LNCaP clone FGC (cell line): ENCODE measurements at regions not wholly inside any gene's neighbourhood (a gene's known extent, or its start where the extent isn't known, plus 50 kb on each side); places are given as distances from the start of the nearest gene placed in this dataset.

Source experiments
- DNase-seq: peaks from one replicate; pipeline ENCODE4 v3.0.0-alpha.2; 2011; ENCODE audit warnings: low read depth
- H3K4me3 ChIP-seq: 2 replicates; pipeline ENCODE4 v1.5.1; 2011; ENCODE audit warnings: mild to moderate bottlenecking, low read depth, low read length, control low read depth
- TF ChIP-seq, protein P1 (sequence below): IDR thresholded peaks from 2 replicates; pipeline ENCODE4 v1.5.1; 2012; ENCODE audit warnings: mild to moderate bottlenecking; ENCODE audit not compliant: control insufficient read depth, insufficient read depth; ENCODE audit errors: extremely low read depth

DNA sequence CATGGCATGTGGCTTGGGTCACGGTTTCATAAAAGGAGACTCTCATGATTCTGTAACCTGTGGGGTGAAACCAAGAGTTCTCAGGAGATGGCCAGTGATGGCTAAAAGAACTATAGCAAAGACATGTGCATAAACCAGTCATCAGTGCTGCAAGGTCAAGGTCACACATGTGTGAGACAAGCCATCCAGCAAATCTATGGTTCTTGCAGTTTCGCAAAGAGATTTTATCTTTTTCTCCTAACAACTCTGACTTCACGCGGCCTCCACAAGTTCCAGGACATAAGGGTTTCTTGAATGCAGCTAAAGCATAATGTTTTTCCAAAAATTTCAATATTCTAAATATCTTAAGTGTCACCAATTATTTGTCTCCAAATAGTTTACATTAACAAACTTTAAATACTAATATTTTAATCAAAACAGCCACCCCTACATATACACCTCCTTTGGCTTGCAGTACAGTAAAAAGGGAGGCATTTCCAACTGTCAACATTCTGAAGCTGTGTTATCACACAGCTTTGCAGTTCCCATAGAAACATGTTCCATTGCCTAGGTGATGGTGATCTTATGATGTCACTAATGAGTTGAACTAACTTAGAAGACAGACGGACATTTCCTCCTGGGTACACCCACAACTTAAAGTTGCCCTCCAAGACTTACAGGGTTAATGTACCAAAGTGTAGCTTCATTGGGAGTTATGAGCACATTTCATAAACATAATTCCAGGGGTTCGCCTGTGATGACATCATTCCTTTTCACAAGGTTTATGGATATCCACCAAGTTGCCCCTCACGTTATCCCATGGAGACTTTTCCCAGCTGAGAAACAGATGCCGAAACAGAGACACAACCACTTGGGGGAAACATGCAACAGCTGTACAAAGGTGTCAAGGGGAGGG lies 250.9 kb upstream of the PDE10A start:
- no peak for DNase-seq
- TF ChIP-seq, protein P1, sequence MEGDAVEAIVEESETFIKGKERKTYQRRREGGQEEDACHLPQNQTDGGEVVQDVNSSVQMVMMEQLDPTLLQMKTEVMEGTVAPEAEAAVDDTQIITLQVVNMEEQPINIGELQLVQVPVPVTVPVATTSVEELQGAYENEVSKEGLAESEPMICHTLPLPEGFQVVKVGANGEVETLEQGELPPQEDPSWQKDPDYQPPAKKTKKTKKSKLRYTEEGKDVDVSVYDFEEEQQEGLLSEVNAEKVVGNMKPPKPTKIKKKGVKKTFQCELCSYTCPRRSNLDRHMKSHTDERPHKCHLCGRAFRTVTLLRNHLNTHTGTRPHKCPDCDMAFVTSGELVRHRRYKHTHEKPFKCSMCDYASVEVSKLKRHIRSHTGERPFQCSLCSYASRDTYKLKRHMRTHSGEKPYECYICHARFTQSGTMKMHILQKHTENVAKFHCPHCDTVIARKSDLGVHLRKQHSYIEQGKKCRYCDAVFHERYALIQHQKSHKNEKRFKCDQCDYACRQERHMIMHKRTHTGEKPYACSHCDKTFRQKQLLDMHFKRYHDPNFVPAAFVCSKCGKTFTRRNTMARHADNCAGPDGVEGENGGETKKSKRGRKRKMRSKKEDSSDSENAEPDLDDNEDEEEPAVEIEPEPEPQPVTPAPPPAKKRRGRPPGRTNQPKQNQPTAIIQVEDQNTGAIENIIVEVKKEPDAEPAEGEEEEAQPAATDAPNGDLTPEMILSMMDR, result no peak
- H3K4me3 ChIP-seq, result no peak overlapping the region

DNA sequence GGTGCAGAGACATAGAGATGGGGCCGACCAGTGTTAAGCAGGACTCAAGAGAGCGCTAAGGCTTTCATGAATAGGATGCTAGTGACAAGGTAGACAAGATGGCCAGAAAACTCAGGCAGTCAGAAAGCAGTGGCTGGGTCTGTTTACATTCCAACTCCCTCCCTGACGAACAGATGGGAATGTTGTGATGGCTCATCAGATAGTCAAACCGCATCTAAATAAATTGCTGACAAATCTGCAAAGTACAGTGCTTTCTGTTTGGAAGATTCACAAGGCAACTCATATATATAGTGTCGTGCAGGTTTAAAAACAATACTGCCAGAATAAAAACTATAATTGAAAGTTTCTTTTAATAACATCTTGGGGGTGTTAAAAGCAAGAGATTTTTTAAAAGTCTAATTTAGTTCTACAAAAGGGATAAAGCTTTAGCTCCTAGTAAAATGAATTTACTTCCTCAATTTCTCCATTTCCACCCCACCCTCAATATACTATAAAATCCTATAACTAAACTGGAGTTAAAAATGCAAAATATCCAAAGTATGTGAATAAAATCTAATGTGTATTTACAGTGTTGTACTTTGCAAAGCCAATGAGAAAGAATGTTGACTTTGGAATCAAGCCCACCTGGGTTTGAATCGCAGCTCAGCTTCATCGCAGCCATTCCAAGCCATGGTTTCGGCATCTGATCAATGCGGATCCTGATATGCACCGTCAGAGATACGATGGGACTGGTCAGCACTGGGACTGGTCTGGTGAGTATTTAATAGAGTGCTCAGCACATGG lies 247.3 kb upstream of the PDE10A start:
- no peak overlapping the region for H3K4me3 ChIP-seq
- DNase-seq, result no peak
- TF ChIP-seq, protein P1, result no peak

DNA sequence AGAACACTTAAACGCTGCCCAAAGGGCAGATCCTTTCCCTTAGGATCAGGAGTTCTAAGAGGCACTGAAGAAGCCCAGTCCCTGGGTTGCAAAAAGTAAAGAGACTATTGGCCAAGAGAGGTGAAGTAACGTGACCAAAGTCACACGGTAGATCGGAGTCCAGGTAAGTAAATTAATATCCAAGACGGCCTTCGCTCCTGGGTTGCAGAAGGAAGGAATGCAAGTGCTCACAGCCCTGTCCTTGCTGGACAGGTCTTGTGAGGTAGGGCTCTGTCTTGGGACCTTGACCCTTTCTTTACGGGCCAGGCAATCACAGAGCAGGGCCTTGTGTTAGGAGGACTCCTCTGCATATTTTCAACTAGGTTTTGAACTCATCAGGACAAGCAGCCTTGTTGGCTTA lies 243.7 kb upstream of the PDE10A start:
- no peak overlapping the region for H3K4me3 ChIP-seq
- TF ChIP-seq, protein P1, result no peak
- no peak for DNase-seq

DNA sequence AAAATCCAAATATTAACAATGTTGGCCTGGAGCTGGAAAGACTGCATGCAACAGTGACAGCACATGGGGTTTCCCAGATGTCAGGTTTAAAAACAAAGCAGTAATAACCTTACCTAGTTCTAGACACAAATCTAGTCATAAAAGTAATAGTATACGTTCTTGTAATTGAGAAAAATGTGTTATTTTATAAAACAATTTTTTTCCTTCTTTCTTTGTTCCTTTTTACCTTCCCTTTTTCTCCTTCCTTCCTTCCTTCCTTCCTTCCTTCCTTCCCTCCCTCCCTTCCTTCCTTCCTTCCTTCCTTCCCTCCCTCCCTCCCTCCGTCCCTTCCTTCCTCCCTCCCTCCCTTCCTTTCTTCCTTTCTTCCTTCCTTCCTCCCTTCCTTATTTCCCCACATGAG lies 242.7 kb upstream of the PDE10A start:
- TF ChIP-seq, protein P1, result no peak
- no peak for DNase-seq
- no peak overlapping the region for H3K4me3 ChIP-seq

DNA sequence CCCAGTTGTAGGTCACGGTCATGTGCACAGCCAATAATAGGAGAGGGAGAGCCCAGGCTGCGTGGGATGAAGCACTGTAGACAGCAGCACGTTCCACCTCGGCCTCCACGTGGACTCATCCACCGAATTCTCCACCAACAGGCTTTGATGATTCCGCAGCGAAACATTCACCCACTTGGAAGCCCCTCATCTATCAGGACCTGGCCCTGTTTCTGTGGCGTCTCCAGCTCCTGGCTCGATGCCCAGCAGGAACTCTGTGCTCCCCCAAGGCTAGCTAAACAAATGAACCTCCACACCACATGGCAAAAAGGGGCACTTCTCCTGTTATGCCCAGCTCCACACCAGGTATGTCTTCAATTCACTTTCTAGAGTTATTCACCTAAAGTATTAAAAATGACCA lies 237.9 kb upstream of the PDE10A start:
- DNase-seq, result no peak
- TF ChIP-seq, protein P1, result no peak
- no peak overlapping the region for H3K4me3 ChIP-seq

DNA sequence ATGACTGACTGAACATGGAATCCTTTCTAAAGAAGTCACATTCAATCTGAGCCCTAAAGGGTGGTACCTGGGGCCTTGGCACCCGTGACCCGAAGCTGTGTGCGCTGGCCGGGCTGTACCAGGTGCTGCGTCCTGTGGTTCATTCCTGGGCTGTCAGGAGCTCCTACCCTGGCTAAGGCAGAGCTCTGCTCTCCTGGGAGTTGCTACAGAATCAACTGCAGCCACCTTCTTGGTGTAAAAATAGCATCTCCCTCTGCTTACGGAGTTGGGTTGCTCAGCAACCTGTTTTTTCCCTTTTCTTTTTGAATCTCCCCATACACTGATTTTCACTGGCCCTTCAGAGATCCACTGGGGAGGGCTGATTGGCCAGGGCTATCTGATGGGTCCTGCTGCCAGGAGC lies 236.6 kb upstream of the PDE10A start:
- DNase-seq, result no peak
- H3K4me3 ChIP-seq, result no peak overlapping the region
- TF ChIP-seq, protein P1, result no peak
